GM18907 (cell line): ENCODE measurements at regions not wholly inside any gene's neighbourhood (a gene's known extent, or its start where the extent isn't known, plus 50 kb on each side); places are given as distances from the start of the nearest gene placed in this dataset.

ENCODE experiments used
- ATAC-seq: cut with Tn5 transposase; IDR thresholded peaks from one replicate; pipeline ENCODE4 v1.9.1; 2021; ENCODE audit warnings: mild to moderate bottlenecking, moderate library complexity; ENCODE audit not compliant: unreplicated experiment

DNA sequence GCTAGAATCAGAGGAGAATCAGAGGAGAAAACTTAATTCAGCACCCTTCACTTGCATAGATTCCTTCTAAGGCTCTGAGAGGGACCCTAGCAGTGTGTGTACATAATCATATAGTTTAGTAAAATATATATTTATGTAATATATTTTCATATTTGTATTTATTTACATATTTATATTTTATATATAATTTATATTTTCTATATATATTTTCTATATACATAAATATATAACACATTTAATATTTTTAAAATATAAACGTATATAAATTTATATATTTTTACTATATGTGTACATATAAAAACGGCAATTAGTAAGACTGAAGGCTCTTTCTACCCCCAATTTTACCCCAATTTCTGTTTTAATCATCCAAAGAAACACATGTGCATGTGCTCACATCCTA lies 80.3 kb downstream of the NXPE2 start:
- ATAC-seq = no peak

DNA sequence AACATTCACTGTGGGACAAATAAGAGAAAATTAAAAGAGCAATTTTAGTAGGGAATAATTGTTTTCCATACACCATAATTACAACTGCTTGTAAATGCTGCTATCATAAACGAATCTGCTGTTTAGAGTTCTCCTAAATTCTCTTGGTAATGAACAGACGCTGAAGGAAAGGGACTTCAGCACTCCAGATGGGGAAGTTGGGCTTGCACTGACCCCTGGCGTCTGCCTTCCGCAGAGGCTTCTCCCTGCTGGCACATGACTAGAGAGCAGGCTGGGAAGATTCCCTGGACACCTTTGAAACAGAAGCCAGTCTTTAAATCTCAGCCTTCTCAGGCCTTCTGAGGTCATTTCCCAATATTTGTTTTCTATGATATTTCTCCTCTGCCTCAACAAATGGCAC lies 84.1 kb downstream of the NXPE2 start:
- no peak for ATAC-seq

DNA sequence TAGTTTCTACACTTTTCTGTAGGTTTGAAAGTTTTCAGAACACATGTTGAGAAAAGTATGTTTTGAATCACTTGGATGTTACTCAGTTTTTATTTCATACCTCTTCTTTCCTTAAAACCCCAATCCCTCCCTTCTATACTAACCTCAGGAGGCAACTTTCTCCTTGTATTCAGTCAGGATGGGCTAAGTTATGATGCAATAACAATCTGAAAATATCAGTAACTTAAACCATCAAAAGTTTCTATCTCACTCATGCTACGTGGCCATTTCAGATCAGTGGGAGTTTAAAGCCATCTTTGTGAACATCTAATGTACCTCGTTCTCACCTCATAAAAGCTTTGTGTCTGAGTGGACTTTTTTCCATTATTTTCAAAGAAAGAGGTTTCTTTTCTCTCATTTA lies 86.2 kb downstream of the NXPE2 start:
- ATAC-seq = no peak

DNA sequence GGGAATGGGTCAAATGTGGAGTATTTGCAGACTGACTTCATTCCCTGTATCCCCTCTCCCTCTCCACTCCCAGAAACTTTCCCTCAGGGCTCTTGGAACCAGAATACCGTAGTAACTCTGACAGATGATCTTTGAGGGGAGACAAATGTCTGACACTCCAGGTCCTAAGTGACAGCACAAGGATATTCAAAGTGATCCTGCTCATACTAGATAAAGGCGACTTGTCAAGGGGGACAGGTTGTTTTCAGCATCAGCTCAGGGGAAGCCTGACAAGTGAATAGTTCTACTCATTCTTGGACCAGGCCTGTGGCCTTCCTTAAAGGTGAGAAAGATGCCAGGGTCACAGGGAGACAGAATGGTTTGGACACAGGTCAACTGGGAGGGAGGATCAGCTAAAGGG lies 92.8 kb downstream of the NXPE2 start:
- ATAC-seq = no peak

DNA sequence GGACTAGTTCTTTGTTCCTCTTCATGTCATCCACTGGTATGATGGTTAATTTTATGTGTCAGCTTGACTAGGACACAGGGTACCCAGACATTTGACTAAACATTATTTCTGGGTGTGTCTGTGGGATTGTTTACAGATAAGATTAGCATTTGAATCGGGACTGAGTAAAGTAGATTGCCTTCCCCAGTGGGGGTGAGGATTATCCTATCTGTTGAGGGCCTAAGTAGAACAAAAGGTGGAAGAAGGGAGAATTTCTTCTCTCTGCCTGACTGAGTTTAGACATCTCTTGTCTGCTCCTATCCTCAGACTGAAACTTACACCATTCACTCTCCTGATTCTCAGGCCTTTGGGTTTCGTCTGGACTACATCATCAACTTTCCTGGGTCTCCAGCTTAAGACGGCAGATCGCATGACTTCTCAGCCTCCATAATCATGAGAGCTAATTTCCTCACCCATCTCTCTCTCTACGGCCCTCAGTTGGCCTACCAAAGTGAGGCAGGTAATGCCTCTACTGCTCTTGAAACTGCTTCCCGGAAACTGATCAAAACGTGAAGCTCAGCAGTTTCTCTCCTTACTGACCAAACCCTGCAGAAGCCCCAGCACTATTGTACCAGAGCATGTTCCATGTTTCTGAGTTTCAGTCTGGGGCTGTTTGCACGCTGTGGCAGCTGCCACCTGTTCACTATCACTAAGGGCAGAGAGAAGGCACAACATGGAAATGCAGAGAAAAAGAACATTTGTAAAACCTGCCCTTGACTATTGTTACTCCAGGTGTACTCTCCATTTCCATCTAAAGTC lies 95.4 kb downstream of the NXPE2 start:
- no peak for ATAC-seq

DNA sequence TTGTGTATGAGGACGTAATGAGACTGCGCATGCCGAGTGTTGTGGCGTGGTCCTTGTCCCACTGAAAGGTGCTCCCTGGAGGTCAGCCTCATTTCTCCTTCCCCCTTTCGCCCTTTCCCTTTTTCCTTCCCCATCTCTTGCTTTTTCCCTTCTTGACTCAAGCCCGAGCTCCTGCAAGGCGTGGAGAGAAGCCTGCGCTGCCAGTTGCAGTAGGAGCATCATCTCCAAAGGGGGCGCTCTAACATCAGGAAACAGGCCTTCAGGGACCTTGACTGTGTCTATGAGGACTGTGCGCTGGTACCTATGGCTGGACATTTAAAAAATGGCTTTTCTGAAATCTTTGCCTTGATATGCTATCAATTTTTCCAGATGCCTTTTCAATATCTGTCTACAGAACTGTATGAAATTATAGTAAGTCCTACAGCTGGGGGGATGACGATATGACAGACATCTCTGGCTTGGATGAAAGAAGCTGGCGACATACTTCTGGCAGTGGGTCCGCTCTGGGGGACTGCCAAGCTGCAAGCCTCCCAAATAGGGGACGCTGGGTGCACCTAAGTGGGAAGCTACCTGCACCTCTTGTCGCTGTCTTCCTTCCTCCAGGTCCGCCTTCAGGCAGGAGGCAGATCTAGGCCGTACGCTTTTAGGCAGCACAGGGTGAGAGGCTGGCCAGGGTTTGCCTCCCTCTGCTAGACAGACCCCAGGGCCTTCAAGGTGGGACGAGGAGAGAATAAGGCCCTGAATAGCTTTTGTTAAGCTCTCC lies 96.5 kb downstream of the NXPE2 start:
- ATAC-seq = no peak

DNA sequence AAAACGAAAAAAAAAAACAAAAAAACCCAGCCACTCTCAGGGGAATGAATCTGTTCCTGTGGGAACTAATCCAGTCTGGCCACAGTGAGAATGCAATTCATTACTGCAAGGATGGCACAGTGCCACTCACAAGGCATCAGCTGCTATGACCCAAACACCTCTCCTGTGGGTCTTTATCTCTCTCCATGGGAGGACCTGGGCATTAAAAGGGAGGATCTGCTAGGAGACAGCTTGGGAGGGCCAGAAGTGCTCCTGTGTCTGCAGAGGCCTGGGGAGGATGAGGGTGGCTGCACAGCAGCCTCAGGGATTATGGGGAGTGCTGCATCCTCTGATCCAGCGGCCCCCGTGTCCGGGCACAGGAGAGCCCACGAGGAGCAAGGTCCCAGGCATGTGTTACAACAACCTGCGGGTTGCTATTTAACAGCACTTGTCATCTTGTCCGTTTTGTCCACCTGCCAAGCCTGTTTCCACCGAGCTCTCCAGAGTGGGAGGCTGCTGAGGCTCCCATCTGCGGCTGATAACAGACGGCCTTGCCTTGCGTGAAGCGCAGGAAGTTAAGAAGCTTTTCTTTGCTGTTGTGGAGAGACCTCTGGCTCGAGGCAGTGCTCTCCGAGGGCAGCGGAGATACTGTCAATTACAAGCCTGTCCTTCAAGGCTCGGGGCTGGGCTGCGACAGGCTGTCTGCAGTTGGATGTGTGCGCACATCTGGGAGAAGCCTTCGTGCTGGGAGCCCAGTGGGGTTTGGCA lies 97.7 kb downstream of the NXPE2 start:
- ATAC-seq = no peak

DNA sequence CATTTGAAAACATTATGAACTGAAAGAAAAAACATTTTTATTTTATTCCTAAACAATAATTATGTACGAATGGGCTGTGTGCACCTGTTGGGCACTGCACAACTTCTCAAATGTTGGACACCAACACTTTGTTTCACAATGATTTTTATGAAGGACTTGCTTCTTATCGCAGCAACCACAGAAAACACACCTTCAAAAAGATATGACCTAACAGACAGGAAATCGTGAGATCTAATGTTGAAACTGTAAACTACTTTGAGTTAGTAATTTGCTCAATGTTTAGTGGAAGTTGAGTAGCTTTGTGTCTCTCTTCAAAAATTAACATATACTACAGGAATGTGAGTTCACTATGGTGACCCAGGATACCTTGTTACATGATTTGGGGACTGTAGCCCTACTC lies 98.6 kb downstream of the NXPE2 start:
- no peak for ATAC-seq

DNA sequence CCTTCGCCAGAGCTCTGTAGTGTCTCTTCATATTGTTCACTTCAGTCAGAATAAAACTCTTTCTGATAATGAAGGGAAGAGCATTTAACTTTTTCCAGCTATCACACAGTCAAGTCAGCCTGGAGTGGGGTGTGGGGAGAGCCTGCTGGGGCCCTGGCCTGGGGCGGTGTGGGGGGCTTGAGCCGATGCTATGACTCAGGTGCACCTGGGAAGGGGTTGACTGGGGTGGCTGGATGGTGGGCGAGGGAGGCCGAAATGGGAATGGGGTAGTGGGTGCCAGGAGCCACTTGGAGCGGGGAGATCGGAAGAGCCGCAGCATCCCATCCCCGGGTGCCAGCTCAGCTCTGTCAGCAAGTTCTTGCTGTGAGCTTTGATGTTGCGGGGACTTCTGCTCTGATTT lies 100.9 kb downstream of the NXPE2 start:
- no peak for ATAC-seq

DNA sequence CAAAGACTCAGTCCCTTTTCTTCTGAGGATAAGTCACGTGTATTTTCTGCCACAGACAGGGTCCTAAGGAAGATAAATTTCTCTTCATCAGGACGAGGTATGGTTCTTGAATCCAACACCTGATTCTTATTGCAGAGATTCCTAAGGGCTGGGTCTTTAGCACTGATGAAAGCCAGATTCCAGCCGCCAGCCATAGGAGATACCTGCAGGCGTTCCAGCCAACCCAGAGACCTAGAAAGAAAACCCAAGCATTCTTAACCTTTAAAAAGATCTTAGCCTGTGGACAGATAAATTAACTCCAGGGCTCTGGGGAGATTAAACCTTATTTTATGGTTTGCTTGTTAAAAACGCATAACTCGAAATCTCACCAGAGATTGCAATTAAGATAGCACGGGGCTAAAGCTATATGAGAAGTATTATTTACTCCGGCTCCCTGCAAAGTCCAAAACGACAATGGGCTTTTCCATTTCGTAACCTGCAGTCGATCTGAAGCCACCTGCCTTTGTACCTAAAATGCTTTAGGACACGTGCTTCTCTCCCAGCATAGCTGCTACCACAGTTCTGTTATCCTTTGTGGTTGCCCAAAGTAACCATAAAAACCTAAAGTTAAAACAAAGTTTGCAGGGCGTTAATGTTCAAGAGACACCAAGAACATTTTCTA lies 104.5 kb downstream of the NXPE2 start:
- no peak for ATAC-seq

DNA sequence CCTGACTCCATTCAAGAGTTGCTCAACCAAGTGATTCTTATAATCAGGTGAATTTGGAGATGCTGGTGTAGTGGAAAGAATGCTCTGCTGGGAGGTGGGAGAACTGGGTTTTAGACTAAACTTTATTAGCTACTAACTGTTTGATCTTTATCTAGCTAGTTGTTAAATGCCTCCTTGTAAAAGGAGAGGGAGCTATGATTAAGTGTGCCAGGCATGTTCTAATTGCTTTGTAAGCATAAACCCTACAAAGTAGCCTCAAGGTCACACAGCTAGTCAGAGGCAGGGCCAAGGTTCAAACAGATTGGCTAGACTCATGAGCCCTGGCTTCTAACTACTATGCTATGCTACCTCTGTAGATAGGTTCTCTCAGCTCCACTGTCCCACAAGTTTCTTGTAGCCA lies 105.5 kb downstream of the NXPE2 start:
- ATAC-seq = no peak

DNA sequence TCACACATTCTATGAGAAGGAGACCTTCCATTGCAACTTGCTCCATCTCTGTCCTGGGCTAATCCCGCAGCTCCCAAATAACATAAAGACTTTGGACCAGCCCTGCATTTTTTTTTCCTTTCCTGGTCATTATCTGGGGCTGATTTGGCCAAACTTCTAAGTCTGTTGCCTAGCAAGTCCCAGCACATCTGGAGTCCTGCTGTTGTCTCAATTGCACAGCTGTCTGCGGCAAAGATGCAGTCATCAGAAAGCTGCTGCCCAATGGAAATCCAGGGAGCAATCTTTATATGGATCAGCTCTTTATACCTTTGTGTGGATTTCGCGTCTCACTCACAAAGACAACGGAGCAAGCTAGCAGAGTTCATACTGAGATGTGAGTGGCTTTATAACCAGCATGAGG lies 105.9 kb downstream of the NXPE2 start:
- ATAC-seq = no peak

DNA sequence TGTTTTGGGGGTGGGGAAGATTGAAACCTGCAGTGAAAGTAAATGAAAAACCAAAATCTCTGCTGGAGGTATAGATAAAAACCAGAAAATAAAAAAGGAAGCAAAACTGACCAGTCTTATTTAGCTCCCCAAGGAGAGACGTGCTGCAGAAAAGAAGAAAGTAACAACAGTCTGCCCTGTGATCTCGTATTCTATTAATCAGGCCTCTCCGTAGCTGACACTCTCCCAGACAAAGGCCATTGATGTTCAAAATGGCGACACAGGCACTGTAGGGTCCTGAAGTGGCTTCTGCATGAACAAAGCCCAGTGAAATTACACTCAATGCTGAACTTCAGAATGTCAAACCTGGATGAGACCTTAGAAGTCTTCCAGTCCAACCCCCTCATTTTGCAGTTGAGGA lies 106.6 kb downstream of the NXPE2 start:
- ATAC-seq = no peak

DNA sequence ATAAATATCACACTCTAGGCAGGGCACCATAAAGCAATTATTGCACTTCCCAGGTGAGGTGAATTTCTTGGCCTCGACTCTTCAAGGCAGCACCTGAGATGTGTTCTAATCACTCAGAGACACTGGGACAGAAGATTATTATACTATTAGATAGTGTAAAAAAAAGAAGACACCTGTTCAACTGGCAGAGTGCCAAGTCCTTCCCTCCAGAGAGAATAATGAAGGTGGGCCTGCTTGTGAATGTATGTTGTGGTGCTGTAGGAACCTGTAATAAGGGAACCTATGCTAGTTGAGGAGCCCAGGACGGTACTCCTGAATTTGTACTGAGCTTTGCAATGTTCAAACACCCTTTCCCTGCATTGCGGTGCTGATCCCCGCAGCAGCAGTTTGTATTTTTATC lies 107.5 kb downstream of the NXPE2 start:
- no peak for ATAC-seq

DNA sequence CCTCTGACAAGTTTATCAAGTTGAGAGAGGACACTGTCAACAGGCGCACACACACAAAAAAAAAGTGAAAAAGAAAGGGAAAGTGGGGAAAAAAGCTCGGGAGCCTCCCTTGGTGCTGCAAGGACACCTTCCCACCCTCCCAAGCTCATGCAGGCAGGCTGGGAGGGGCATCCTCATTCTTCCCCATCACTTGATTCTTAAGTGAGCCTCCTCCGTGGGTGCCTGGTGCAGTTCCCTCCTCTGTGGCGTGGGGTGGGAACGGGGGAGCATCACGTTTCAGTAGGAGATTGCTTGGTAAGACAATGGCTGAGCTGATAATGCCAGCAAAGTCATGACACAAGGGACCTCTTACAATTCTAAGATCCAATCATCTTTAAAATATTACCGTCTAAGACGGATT lies 108.8 kb downstream of the NXPE2 start:
- no peak for ATAC-seq

DNA sequence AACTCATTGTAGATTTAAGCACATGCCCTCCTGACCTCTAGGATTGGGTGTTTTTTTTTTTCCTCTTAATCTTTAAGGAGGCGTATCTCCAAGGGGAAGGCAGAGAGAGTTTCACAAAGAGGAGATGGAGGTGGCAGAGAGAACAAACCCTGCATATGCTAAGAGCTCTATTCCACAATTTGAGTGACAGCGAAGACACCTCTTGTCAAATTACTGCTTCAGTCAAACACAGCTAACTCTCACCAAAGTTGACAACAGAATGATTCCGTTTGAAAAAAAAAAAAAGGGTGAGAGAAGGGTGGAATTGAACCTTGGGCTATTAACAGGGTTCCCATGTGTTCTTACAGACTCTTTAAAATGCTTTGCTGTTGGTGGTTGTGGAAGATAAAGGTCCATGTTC lies 112.6 kb downstream of the NXPE2 start:
- ATAC-seq = no peak

DNA sequence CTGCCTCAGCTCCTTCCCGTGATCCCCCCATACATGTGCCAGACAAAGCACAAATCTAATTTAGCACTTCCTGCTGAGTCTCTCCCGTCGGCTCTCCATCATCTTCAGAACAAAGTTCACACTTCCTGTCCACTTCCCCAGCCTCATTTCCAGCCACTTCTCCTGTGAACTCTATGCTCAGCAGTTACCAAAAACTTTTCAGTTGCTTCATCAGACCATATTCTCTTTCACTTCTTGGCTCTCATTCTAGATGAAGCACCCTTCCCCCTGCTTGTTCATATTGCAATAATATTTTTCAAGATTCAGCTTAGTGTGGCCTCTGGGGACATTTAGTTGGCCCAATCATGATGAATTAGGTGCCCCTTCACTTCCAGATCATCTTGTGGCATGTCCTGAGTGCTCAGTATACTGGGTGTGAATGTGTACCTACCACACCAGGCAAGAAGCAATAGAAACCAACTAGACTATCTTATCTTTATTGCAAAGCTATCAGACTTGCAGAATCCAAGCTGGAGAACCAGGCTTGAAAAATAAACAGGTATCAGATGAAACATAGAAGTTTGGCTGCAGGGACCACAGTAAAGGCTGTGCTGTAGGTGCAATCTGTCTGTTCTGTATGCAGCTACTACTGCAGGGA lies 115.8 kb downstream of the NXPE2 start:
- ATAC-seq = no peak

DNA sequence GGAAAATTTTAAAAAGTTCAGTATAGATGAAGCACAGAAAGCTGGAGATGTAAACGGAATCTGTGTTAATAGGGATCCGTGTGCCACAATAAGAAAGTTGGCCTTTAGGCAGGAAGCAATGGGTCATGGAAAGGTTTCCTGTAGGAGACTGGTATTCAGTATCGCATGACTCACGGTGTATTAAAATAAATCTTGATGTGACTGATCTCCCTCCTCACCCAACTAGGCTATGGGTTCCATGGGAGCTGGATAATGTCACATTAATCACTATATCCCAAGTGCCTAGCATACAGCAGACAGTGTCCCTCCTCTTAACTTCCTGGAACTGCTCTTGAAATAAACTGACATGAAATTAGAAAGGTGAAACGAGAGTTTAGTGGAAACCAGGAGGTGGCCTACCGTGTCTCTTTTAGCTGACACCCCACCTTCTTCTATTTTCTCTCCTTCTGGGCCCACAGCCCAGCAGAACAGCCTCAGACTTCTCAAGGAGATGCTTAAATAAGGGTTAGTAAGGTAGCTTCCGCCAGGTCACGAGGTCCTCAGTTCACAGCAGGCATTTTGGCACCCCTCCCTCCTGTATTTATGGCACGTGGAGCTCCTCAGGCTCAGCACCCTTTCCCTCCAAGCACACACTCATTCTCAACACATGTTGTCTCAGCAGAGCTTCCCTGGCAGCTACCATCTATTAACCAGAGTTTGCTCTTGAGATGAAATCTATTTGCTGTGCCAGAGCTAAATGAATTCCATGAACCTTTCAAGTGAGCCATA lies 118.8 kb downstream of the NXPE2 start:
- ATAC-seq = no peak

DNA sequence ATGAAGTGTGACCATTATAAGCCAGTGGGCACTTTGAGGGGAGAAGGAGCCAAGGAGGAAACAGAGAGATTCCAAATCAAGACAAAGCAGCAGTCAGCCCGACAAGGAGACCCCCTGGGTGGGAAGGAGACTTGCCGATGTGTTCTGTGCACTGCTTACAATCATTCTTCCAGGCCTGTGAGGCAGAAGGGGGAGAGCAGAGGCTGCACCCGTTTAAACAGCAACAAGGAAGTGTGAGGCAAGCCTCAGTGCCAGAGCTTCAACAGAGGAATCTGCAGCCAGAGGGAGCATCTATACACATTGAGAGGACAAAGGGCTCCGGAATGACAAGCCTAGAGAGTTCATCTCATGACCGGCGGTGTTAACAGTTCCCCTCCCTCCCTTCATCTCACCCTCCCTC lies 121.1 kb downstream of the NXPE2 start:
- no peak for ATAC-seq

DNA sequence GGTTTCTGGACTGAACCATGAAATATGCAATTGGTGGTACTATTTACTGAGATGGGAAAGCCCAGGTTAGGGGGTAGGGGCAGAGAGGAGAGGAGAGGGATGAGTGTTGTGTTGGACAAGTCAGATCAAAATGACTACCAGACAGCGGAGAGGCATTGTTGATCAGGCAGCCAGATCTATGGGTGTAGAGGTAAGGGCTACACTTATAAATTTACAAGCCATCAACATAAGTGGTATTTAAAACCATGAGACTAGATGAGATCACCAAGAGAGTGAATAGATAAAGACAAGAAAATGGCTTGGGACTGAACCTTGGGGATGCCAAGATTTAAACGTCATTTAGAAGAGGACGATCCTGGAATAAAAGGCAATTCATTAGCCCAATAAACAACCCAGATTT lies 123.4 kb downstream of the NXPE2 start:
- no peak for ATAC-seq
